ENCODE measurements at regions not wholly inside any gene's neighbourhood (a gene's known extent, or its start where the extent isn't known, plus 50 kb on each side); places are given as distances from the start of the nearest gene placed in this dataset.
"Not testable (repeated sequence)": the region's sequence is repeated elsewhere in the genome, so short reads cannot be mapped to it uniquely, and the experiment has no call there.

GRCh38 chr2:11922294-11922693, 175.9 kb downstream of the LPIN1 start:
- DNase-seq (ENCODE audit: low spot score): no peak

- no peak for DNase-seq (ENCODE audit: low spot score)
Measured at GRCh38 chr2:11923935-11924334, 177.5 kb downstream of the LPIN1 start.

GRCh38 chr2:11925295-11926066, 179.0 kb downstream of the LPIN1 start:
- no peak for DNase-seq (ENCODE audit: low spot score)

- DNase-seq (ENCODE audit: low spot score): no peak
Measured at GRCh38 chr2:11930211-11930761, 183.9 kb downstream of the LPIN1 start.

DNA sequence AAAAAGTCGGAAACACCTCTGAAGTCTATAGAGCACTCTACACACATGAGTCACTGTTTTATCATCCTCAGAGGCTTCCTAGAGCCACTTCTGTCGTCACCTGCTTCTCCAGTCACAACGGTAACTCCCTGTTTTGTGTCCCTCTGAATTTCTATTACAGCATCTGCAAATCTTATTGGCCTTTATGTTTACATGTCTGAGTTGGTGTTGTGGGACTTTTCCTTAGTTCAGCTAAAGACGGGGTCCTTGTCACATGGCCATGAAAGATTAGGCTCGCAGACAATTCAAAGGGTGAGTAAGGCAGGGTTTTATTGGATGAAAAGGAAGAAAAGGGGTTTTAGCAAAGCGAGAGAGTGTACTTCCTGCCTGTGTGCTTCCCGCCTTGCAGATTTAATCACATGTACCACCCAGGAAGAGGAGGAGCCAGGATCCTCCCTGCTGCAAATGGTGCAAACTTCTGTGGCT, 185.6 kb downstream of the LPIN1 start:
- no peak for DNase-seq (ENCODE audit: low spot score)

DNA sequence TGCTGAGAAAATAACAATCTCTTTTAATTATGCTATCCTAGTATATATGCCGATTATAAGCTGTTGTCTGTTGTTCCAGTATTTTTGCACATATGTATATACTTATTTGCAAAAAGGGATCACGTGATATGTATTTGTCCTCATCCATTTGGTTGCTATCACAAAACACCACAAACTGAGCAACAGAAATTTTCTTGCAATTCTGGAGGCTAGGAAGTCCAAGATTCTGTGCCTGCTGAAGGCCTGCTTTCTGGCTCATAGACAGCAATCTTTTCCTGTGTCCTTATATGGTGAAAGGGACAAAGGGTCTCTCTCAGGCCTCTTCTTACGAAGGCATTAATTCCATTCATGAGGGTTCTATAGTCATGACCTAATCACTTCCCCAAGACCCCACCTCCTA, 186.5 kb downstream of the LPIN1 start:
- DNase-seq (ENCODE audit: low spot score): no peak

DNA sequence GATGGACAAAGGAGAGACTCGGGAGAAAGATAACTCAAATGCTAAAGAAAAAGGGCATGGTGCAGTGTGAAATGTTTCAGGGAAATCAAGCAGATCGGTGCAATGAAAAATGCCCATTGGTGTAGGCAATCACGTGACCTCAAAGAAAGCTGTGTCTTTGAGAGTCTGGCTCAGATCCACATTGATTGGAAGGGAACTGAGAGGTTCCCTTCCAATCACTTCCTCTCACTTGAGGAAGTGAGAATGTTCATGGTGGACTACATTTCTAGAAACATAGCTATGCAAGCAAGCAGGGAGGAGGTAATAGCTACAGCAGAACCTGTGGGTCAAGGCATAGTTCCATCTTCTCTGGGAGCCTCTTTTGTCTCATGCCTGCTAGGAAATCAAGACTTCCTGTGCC, 187.4 kb downstream of the LPIN1 start:
- no peak for DNase-seq (ENCODE audit: low spot score)

- DNase-seq (ENCODE audit: low spot score): no peak
Measured at GRCh38 chr2:11936761-11937160, 190.3 kb downstream of the LPIN1 start.

DNA sequence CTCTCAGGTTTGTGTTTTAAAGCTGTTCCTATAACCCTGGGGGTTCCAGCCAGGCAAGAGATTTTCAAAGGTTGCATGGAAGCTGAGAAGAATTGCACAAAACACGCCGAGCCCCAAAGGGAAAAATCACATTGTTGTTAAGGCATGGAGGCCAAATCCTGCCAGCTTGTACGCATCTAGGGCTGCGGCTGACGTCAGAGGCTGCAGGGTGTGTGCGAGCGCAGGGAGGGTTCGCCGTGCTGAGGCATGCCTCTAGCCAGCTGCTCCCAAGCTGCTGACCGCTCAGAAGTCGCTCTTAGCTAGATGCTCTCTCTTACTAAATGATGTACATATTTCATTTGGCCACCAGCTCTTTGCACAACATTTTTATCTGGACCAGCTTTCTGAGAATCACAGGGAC, 191.8 kb downstream of the LPIN1 start:
- no peak for DNase-seq (ENCODE audit: low spot score)

- no peak for DNase-seq (ENCODE audit: low spot score)
Measured at GRCh38 chr2:11939523-11939922, 193.1 kb downstream of the LPIN1 start.

DNA sequence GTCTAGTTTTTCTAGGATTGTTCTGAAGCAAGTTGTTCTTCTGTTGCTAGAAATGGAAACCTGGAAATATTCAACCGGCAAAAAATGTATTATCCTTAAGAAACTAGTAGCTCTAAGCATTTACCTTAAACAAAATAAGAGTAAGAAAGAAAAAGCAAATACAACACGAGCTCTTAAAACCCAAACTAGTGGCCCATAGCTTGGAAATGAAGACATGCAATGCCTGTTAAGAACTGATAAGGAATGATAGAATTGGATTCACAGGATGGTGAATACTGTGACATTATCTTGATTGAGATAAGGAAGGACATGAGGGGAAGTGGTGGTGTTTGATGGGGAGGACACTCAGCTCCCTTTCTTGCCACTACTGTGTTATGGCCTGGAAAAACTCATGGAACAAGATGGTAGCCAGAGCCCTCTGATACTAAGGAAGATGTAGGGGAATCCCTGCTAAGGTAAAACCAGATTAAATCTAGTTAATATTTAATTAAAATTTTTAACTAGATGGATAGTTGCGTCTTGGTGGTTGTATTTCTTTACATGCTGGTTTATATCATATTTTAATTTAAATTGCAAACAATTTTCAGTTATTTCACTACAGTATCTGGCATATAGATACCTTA, 193.8 kb downstream of the LPIN1 start:
- no peak for DNase-seq (ENCODE audit: low spot score)

- no peak for DNase-seq (ENCODE audit: low spot score)
Measured at GRCh38 chr2:11940799-11941198, 194.4 kb downstream of the LPIN1 start.

DNA sequence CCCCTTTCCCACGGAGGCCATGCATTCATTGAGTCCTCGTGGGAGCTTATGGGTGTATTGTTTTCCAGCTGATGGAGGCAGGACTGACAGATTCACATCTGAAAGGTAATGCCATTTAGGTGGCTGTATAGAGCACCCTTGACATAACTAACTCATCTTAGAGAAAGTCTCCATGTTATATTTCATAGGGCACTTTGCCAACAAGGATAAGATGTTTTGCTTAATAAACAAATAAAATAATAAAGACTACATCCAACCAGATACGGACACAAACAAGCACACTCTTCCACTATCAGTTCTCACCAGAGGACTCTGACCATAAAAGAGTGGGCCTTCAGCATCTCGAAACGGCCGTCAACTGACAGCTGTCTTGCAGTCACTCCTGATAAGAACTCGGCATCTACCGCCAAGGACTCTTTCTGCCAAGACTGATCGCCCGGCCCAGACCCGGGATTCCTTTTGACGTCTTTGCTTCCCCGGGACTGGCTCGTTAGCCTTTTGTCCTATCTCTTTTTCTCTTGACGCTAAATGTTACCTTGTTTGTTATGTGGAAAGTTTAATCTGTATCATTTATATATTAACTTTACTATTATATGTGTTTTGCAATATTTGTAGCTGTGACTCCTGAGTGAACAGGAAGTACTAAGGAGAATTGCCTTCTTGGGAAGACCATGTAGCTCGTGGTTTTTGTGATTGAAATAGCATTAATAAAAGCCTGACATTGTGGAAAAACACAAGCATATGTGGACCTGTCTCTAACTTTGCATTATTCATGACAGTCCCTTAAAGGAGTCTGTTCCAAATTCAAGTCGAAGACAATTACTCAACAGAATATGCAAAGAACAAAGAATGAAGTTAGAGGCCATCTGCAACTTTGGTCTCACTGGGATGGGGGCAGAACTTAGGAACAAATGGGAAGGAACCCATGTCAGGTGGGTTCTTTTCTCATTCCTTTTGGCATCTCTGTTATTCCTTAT, 195.1 kb downstream of the LPIN1 start:
- no peak for DNase-seq (ENCODE audit: low spot score)

DNA sequence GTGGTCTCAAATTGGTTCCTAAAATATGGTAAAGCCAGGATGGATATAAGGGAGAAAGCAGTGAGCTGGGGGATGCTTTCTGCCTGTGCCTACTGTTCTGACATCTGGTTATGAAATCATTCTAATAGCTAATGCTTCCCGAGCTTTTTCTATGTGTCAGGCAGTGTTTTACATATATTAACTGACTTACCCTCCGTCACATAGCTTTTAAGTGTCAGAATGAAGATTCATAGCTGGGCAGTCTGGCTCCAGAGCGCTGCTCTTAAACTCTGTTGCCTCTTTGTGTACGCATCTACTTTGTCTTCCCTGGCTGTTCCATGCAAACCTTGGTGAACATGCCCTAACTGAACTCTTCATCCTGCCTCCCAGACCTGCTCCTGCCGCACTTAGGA, 195.7 kb downstream of the LPIN1 start:
- no peak for DNase-seq (ENCODE audit: low spot score)

DNA sequence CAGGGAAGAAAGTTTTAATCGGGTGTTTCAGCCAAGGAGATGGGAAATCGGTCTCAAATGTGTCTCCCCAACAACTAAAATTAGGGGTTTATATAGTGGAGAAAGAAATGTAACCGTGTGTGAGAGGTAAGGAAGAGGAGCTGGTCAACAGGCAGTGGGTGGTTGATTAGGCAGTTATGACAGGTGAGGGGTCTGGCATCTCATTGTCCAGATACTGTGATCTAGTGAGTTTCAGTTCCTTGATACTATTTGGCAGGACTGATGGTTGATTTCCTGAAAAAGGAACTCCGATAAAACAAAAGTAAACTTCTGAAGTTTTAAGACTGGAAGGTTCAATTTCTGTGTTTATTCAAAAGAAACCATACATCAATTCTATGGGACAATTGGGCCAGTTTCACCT, 197.9 kb downstream of the LPIN1 start:
- DNase-seq (ENCODE audit: low spot score): no peak

GRCh38 chr2:11945139-11946126, 199.0 kb downstream of the LPIN1 start:
- DNase-seq (ENCODE audit: low spot score): no peak

- no peak for DNase-seq (ENCODE audit: low spot score)
Measured at GRCh38 chr2:11947956-11948355, 201.5 kb downstream of the LPIN1 start.

GRCh38 chr2:11949732-11950523, 203.5 kb downstream of the LPIN1 start:
- DNase-seq (ENCODE audit: low spot score): no peak

- DNase-seq (ENCODE audit: low spot score): no peak
Measured at GRCh38 chr2:11950896-11951295, 204.5 kb downstream of the LPIN1 start.

GRCh38 chr2:11951492-11951891, 205.1 kb downstream of the LPIN1 start:
- not testable (repeated sequence) for DNase-seq (ENCODE audit: low spot score)
